HCEC 1CT (cell line): ENCODE measurements at regions not wholly inside any gene's neighbourhood (a gene's known extent, or its start where the extent isn't known, plus 50 kb on each side); places are given as distances from the start of the nearest gene placed in this dataset.

Source experiments
- DNase-seq: peaks from one replicate; pipeline ENCODE4 v3.0.0-alpha.2; 2017

DNA sequence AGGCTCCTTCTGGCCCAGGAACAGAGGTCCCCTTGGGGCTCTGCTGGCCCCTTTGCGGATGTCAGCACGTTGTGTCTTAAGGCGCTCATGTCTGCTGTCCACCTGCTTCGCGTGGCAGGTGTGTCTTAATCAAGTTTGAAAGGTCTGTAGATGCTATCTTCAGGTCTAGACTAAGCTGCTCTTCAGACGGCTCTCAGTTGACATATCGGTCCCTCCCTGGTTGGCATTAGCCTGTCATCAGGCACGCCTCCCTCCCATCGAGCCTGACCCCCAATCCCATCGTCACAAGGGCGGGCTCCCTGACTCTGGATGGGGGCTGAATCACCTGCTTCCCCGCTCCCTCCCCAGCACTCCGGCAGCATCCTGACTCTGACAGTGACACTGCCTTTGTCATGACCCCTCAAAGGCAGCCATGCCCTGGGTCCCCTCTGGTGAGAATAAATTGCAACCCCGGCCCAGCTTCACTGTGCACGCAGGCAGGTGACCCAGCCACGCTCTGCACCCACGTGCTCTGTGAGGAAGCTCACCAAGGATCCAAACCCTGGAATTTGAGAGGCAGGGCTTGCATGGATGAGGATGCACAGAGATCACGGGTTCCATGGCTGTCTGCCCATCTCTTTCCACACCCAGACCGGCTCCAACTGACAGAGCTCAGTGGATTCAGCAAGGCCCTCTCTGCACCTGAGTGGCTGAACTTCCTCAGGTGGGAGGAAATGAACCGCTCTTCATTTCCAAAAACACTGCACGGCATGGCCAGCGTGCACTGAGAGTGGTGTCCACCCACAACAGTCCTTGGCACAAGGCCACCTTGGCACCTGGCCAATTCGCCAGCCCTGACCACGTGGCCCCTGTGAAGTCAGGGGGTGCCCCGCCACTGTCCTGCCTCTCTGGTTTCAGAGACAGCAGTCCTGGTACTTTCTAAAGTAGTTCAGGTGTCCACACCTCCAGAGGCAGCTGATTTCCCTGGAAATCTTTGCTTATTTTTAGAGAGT is 110.2 kb upstream of the GPC1 start:
- no peak for DNase-seq

DNA sequence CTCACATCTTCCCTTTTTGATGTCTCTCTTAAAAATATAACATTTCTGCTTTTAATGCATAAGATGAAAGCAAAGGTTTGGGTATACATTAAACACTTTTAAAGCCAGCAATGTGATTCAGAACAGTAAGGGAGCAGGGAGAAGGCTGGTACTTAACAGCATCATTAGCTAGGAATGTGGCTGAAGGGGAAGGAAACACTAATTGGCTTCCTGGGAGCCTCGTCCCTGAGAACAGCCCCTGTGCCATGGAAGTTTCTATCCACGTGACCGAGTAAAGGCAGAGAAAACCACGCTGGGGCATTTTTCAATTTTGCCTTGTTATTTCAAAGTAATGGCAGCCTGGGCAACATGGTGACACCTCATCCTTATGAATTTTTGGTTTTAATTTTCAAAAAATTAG is 109.2 kb upstream of the GPC1 start:
- DNase-seq: no peak

DNA sequence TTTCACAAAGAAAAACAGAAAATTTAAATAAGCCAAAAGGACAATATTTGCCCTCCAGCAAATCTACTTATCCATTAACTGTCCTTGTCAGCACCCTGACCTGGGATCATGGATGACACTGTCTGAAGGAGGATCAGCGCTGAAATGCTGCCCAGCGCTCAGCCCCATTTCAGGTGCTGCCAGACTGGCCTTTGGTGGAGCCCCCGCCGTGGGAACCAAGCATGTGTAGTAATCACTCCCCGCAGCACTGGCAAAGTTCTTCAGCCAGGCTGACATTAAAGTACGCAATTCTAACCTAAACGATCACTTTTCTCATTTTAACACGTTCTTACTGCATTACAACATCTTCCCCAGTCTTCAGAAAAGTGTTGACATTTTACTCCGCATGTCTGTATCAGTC is 108.6 kb upstream of the GPC1 start:
- DNase-seq: no peak

DNA sequence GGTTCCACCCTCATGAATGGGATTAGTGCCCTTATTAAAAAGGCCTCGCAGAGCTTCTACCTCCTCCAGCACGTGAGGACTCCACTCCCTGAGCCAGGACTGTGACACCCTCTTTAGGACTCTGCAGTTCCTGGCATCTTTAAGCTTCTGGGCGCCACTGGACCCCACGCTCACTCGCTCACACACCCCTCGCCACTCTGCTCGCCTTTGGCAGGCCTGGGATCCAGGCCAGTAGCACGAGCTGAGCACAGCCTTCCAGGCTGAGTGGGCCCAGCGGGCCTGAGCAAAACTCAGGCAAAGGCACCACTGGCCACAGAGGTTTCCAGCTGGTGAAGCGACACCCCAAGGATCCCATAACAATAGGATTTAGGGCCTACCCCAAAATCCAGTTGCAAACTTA is 107.9 kb upstream of the GPC1 start:
- no peak for DNase-seq

DNA sequence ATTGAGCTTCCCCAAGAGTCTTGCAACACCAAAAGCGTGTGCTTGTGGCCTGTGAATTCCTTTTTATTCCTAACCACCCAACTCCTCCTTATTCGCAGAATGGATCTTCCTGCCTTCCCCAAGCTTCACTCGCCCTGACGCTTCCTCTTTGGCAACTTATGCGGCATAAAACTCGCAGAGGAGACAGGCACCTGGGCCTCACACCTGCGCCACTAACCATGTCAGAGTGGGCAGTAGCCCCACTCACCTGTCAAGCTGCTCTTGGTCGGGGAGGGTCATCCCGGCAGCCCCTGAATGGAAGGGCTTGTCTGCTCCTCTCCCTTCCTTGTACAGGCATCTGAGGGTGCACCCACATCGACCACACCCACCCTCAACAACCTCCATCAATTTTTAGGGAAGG is 106.9 kb upstream of the GPC1 start:
- no peak for DNase-seq

DNA sequence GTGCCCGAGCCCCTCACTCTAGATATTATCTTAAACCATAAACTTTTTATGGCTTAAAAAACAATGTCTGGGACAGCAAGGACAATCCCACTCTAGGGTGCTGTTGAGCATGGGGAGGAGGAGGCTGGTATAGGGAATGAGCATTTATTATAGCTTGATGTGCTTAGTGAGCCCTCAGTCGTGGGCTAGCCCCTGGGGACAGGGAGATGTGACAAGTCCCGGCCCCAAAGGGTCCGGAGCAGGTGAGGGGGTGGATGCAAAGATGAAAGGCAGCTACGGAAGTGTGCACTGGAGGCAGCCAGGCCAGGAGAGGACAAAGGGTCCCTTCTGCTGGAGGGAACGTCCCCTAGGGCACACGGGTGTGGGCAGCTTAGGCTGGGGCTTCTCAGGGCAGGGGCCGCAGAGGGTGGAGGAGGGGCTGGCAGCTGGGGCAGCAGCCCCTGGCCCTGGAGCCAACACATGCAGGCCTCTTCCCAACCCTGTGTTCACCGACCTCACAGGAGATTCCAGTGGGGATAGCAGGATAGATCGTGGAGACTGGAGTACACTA is 106.3 kb upstream of the GPC1 start:
- DNase-seq: no peak

DNA sequence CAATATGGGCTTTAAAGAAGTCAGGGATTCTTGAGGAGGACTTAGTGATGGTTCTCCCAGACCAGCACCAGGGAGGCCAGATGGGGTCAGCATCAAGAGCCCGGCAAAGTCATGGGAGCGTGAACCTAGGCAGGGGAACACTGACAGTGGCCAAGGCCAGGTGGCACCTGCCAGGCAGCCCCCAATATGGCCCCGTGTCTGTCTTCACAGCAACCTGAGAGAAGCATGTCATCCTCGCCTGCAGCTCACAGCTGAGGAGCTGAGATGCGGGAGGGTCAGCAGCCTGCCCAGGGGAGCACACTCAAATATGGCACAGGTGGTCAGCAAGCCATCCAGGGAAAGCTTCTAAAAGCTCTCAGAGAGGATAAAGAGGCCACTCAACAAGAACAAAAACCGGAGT is 105.7 kb upstream of the GPC1 start:
- no peak for DNase-seq

DNA sequence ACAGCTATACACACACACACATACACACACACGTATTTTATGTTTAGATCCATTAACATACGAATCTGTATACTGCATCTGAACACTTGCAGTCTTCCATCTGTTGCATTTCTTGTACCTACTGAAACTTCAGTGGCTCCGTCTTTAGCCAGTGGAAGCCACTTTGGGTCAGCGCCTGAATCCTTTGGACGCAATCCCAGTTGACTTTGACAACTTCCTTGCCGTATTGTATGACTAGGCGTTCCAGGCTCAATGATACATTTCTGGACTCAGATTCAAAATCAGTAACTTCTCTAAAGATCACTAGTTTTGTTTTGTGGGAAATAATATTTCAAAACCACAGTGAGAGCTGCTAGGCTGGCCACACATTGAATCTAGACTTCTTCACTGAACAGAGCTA is 101.5 kb upstream of the GPC1 start:
- no peak for DNase-seq

DNA sequence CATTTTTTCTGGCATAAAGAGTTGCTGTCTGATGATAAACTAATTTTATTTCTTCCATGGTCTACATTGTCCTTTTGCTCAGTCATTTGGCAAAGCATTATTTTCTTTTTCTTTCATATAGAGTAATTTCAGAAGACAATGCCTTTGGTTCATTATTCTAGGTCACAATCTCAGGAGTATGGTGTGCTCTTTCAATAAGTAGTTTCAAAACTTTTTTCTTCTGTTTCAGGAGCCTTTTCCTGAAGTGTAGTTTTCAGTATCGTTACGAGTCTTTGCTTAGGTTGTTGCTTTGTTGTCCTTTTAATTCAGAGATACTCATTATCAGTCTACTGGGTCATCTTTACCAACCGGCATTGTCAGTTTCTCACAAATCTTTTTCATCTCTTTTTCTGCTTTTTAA is 100.4 kb upstream of the GPC1 start:
- DNase-seq: no peak

DNA sequence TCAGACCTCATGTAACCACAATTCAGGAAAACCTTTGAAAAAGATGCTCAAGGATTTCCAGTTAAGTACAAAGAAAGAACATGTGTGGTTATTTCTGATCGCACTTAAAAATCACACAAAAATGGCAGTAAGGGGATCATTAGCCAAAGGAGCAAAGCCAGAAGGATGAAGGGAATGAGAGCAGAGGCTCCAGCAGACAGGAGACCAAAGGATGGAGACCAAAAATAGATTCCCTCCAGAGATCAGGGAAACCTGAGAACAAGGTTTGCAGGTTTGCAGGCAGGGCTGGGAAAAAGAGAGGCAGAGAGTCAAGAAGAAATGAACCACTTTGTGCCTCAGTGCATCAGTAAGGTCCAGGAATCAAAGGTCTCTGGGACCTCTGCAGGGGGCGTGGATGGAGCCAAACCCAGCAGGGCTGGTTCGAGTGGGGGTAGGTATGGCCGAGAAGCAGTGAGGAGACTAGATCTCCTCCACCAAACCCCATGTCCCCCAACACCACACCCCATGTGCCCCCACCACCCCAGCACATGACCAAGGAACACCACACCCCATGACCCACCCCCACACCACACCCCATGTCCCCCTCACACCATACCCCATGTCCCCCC is 98.5 kb upstream of the GPC1 start:
- DNase-seq: no peak

DNA sequence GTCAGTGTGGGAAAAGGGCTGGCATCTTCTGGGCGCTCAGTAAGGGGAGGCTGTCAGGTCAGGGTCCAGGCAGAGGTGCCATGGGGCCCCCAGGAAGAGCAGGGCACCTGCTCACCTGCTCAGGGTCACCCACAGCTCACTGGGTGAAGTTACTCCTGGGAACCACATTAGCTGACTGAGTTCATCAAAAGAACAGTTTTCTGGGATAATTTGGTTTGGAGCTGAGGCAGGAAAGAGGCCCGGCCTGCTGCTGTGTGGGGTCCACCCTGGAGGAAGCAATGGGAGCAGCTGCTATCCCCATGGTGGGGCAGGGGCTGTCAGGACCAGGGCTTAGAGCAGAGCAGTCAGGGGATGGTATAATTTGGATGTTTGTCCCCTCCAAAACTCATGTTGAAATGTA is 97.2 kb upstream of the GPC1 start:
- no peak for DNase-seq

DNA sequence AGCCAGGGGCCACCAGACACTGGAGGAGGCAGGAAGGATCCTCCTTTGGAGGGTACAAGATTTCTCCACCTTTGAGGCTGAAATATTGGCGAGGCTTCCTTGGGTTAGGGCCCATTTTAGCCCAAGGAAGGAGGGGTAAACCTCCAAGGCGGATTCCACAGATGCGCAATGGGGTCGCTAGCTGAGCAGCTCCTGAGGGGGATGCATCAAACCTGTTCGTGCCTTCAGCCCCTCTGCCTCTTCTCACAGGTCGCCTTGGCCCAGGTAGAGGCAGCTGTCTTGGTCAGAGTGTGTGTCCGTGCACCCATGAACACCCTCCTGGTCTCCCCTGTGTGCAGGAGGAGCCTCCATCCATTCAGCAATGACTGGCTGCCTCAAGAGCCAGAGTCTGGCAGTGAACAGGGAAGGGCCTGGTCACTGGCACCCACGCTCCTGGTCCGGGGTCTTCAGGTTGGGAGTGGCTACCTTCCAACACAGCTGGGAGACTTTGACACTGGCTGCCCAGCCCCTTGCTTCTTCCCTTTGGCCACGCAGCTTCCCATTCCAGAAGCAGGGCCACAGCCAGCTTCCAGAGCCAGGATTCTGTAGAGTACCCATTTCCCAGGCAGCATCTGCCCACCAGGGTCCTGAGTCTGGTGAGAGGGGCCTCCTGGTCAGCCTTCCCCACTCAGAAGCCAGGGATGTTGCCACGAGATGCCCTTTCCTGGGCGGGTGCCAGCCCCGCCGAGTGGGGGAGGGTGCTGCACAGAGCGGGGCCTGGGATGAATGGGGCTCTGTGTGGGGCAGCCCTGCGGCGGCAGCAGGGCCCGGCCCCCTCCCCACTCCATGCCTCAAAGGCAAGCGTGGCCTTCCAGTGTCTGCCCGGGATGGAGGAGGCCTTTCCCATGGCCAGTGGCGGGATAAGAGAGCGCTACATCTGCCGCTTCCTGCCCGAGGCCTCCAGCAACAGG is 95.8 kb upstream of the GPC1 start:
- no peak for DNase-seq

DNA sequence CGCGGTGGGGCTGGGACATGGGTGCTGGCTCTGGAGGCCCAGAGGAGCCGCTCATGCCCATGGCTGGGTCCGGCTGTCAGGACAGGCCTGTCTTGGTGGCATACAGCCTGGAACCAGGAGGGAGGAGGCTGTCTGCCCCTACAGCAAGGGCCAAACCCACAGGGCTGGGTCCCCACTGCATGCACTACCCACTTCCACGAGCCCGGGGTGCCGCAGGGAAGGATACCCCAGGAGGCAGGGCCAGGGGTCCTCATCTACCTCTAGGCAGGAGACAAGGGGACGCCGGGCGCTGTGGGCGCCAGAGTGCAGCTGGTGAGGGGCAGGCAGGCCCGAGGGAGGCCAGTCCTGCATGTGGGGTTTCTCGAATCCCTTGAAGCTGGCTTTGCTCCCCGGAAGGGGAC is 95.1 kb upstream of the GPC1 start:
- DNase-seq: no peak

DNA sequence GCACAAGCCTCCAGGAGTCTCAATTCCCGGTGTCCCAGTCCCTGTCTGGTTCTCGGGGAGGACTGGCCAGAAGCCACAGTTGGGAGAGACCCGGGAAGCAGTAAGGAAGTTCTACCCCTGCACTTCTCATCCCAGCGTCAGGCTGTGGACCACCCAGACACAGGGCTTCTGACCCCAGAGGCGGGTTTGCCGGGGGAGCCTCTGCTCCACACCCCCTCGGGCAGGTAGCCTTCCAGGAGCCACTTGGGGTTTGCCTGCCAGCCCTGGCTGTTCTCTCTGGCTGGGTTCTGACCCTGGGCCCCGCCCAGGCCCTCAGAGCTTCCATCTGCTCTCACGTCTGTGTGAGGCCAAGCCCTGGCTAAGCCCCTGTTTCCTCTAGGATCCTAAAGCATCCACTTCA is 94.4 kb upstream of the GPC1 start:
- DNase-seq: no peak

DNA sequence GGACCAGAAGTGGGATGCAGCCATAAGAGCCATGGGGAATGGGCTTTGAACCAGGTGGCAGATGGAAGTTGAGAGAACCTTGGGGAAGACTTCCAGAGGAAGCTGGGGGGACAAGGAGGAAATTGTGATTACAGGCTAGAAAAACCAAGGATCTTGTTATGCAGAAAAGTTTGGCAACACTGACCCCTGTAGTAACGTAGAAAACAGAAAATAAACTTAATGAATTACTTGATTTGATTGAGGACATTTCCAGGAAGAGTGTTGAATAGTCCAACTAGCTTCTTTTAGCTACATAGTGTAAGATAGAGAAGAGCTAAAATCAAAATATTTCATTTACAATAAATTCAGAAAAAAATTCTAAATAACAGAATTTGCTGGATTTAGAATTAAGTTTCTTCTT is 91.9 kb upstream of the GPC1 start:
- no peak for DNase-seq

DNA sequence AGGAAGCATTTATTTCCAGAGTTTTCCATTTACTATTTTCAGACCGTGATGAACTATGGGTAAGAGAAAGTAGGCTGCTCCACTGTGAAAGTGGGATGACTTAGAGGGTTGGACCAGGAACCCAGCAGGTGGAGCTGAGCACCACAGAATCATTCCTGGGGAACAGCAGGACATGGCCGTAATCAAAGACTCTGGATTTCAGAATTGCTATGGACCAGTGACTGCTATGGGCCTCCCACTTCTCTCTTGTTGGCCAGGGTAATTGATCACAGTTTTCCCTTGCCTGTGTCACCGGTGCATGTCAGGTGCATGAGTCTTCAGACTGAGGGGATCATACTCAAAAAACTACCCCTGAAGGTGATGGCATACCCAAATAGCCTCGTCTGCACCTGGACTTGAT is 90.6 kb upstream of the GPC1 start:
- DNase-seq: no peak

DNA sequence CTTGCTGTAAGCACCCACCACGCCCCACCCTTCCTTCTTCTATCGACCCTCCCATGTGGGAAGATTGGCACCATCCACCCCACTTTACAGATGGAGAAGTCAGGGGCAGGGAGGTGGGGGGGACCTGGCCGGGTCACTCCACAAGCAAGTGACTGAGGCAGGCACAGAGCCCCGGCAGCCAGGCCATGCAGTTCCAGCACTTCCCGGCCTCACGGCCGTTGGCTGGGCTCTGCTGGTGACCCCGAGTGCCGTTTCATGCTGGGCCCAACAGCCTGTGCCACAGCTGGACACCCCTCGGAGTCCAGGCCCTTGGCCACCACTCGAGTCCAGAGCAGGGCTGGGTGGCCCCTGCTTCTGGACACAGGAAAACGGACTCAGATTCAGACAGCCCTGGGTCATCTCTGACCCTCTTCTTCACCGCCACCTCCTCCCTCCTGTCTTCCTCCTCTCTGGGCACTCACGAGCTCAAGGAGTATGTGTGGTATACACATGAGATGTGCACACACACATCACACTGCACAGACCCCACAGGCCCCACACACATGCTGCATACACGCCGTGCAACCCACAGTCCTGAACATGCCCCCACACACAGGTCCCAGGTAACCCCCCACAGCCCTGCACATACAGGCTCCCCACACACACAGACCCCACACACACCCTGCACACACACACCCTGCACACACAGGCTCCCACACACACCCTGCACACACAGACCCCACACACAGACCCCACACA is 89.3 kb upstream of the GPC1 start:
- DNase-seq: no peak

DNA sequence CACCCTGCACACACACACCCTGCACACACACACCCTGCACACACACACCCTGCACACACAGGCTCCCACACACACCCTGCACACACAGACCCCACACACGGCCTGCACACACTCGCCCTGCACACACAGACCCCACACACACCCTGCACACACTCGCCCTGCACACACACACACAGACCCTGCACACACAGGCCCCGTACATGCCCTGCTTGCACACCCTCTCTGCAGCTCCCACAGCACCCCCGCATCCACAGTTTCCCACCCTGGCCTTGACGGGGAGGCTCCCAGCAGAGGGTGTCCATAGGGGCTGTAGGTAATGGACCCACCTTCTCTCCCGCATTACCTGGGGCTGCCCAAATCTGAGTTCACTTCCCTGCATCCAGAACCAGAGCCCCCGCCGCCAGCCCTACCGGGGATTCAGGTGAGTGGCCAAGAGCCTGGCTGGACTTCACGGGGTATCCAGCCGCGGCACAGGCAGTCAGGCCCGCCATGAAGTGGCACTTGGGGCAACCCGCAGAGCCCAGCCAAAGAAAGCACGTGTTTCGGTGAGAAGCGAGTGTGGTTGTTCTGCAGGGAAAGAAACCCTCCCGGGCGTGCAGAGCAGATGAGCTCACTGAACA is 88.6 kb upstream of the GPC1 start:
- DNase-seq: no peak

DNA sequence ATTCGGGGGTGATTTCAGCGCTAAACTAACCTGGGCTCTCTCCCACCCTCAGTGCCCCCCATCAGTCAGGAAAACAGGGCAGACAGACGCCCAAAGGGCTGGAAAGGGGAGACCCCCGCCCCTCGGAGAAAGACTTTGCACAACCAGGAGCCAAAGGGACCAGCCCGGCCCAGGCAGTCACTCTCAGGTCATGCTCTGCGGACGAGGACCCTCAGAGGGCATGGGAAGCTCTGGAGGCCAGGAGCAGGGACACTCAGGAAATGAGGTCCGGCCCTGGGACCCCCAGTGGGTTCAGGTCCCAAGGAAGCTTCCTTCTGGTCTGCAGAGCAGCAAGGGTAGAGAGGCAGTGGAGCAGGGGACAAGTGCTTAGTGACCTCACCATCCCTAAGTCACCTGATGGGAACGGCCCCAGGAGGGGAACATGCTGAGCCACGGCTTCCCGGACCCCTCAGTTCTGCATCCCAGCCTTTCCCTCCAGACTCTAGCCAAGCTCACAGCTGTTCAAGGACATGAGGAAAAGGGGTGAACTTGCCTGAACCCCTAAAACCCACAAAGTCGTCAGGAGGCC is 88.0 kb upstream of the GPC1 start:
- no peak for DNase-seq

DNA sequence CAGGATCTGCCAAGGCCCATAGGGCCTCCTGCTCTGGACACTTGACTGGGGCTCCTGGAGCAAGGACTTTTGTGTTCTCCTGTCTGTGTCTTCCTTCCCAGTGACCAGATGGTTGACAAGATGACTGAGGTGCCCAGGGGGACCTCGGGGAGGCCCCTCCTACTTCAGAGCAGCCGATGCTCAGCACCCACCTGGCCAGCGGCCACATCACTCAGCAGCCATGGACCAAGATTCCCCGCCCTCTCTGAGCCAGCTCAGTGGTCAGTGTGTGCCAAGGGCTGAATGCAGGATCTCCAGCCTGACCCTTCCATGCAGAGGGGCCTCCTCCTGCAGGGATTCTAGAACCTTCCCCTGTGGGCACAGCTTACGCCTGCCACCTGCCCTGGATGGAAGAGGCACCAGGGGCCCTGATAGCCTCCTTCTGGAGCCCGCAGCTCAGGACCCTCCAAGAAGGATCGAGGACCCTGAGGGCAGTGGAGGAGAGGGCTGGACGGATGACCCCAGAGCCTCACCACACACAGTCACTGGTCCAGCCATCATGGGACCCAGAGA is 87.4 kb upstream of the GPC1 start:
- DNase-seq: no peak

DNA sequence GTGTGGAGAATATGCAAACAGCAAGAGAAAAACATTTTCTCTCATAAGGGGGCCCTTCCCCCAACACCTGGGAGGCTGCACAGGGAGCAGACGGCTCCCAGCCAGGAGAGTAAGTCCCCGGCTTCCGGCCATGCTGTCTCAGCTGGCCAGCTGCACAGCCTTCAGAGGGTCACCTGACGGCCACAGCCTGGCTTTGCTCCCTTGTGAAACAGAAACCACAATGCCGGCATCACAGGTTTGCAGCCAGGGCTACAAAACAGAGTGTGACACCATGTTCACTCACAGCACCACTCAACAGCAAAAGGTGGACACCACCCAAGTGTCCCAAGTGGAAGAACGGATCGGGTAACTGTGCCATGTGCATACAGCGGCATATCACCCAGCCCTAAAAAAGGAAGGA is 86.9 kb upstream of the GPC1 start:
- no peak for DNase-seq
